ENCODE measurements at regions not wholly inside any gene's neighbourhood (a gene's known extent, or its start where the extent isn't known, plus 50 kb on each side); places are given as distances from the start of the nearest gene placed in this dataset.

GRCh38 chrX:34509394-34509793 is 147.7 kb downstream of the TMEM47 start:
- H3K79me2 ChIP-seq (ENCODE audit: control insufficient read depth, insufficient read depth, low read length) = no peaks in the 10 kb centered on the region
- no peaks in the 10 kb centered on the region for H4K20me1 ChIP-seq (ENCODE audit: control insufficient read depth, insufficient read depth, low read length, poor library complexity, severe bottlenecking)
- Mint-ChIP-seq H3K9me3 (ENCODE audit: insufficient read depth) (no peaks in the 10 kb centered on the region), H3K27me3 (no peaks in the 10 kb centered on the region), H3K4me1 (no peaks in the 10 kb centered on the region), H3K4me3 (no peak overlapping the region), H3K27ac (no peak overlapping the region)
- intact Hi-C loops (cut with micrococcal nuclease) = no loop called here
- ATAC-seq (ENCODE audit: low read depth) (no peak), DNase-seq (no peak)
- H3K4me3 ChIP-seq (ENCODE audit: control extremely low read depth in 1 of 5, extremely low read depth in 1 of 5, insufficient read depth in 1 of 5, low read depth in 2 of 5, low read length in 4 of 5) = no peak overlapping the region
- H2AFZ ChIP-seq (ENCODE audit: insufficient read depth, low read depth, low read length, poor library complexity, severe bottlenecking) = no peak overlapping the region
- ChIA-PET POLR2A (no interaction called here), CTCF (no interaction called here)
- H3K9me3 ChIP-seq (ENCODE audit: control extremely low read depth in 1 of 3, control insufficient read depth in 2 of 3, insufficient read depth in 1 of 3, low read length in 2 of 3) = no peaks in the 10 kb centered on the region
- no peaks in the 10 kb centered on the region for H3K4me1 ChIP-seq (ENCODE audit: control insufficient read depth in 2 of 2, insufficient read depth in 2 of 2, low read length in 2 of 2)
- H3K9ac ChIP-seq (ENCODE audit: low read length) = no peak overlapping the region
- WGBS (ENCODE audit: insufficient coverage) = no CpG with 5 or more reads among the region's 5 CpGs
- no peak overlapping the region for H3K4me2 ChIP-seq (replicated peaks; ENCODE audit: low read depth, low read length, poor library complexity, severe bottlenecking)
- no peak for TF ChIP-seq CTCF (IDR thresholded peaks at IDR 0.05)
- TF ChIP-seq EZH2 (IDR thresholded peaks at IDR 0.05; ENCODE audit: borderline replicate concordance, insufficient read depth, low read depth, low read length, poor library complexity, severe bottlenecking) = no peak
- H3K27me3 ChIP-seq (replicated peaks in 1 of 4; ENCODE audit: control extremely low read depth in 1 of 4, control insufficient read depth in 3 of 4, insufficient read depth in 4 of 4, low read length in 3 of 4) = no peaks in the 10 kb centered on the region
- no peak overlapping the region for H3K27ac ChIP-seq (ENCODE audit: low read length in 2 of 2)
- no peaks in the 10 kb centered on the region for H3K36me3 ChIP-seq (replicated peaks in 1 of 2; ENCODE audit: control extremely low read depth in 1 of 2, control insufficient read depth in 1 of 2, extremely low read depth in 1 of 2, insufficient read depth in 2 of 2, low read length in 1 of 2)

GRCh38 chrX:34503119-34503518 is 154.0 kb downstream of the TMEM47 start:
- H3K9me3 Mint-ChIP-seq (ENCODE audit: insufficient read depth) = peaks cover 3% of the 10 kb centered on the region
- Histone ChIP-seq H2AFZ (ENCODE audit: insufficient read depth, low read depth, low read length, poor library complexity, severe bottlenecking) (no peak overlapping the region), H3K27me3 (replicated peaks in 1 of 4; ENCODE audit: control extremely low read depth in 1 of 4, control insufficient read depth in 3 of 4, insufficient read depth in 4 of 4, low read length in 3 of 4) (no peaks in the 10 kb centered on the region), H4K20me1 (ENCODE audit: control insufficient read depth, insufficient read depth, low read length, poor library complexity, severe bottlenecking) (no peaks in the 10 kb centered on the region), H3K4me1 (ENCODE audit: control insufficient read depth in 2 of 2, insufficient read depth in 2 of 2, low read length in 2 of 2) (no peaks in the 10 kb centered on the region), H3K36me3 (replicated peaks in 1 of 2; ENCODE audit: control extremely low read depth in 1 of 2, control insufficient read depth in 1 of 2, extremely low read depth in 1 of 2, insufficient read depth in 2 of 2, low read length in 1 of 2) (no peaks in the 10 kb centered on the region), H3K27ac (ENCODE audit: low read length in 2 of 2) (no peak overlapping the region), H3K9me3 (ENCODE audit: control extremely low read depth in 1 of 3, control insufficient read depth in 2 of 3, insufficient read depth in 1 of 3, low read length in 2 of 3) (no peaks in the 10 kb centered on the region), H3K4me2 (replicated peaks; ENCODE audit: low read depth, low read length, poor library complexity, severe bottlenecking) (no peak overlapping the region), H3K79me2 (ENCODE audit: control insufficient read depth, insufficient read depth, low read length) (no peaks in the 10 kb centered on the region), H3K9ac (ENCODE audit: low read length) (no peak overlapping the region), H3K4me3 (ENCODE audit: control extremely low read depth in 1 of 5, extremely low read depth in 1 of 5, insufficient read depth in 1 of 5, low read depth in 2 of 5, low read length in 4 of 5) (no peak overlapping the region)
- DNase-seq = no peak
- ATAC-seq (ENCODE audit: low read depth) = no peak
- intact Hi-C loops (cut with micrococcal nuclease) = no loop called here
- H3K27ac Mint-ChIP-seq = no peak overlapping the region
- TF ChIP-seq EZH2 (IDR thresholded peaks at IDR 0.05; ENCODE audit: borderline replicate concordance, insufficient read depth, low read depth, low read length, poor library complexity, severe bottlenecking) (no peak), CTCF (IDR thresholded peaks at IDR 0.05) (no peak)
- no peaks in the 10 kb centered on the region for H3K4me1 Mint-ChIP-seq
- WGBS (ENCODE audit: insufficient coverage) = no CpG with 5 or more reads among the region's 3 CpGs
- ChIA-PET CTCF (no interaction called here), POLR2A (no interaction called here)
- H3K4me3 Mint-ChIP-seq = no peak overlapping the region
- no peaks in the 10 kb centered on the region for H3K27me3 Mint-ChIP-seq
